IPS-20b (cell line): ENCODE measurements at regions not wholly inside any gene's neighbourhood (a gene's known extent, or its start where the extent isn't known, plus 50 kb on each side); places are given as distances from the start of the nearest gene placed in this dataset.

ENCODE experiments used
- H3K27ac ChIP-seq: one replicate; pipeline ENCODE4 v1.5.1; 2013; ENCODE audit warnings: low read length
- H3K27me3 ChIP-seq: 2 replicates; pipeline ENCODE4 v1.6.1; 2013; ENCODE audit warnings: mild to moderate bottlenecking, low read length, inconsistent platforms; ENCODE audit not compliant: insufficient read depth
- H3K36me3 ChIP-seq: 2 replicates; pipeline ENCODE4 v1.6.1; 2013; ENCODE audit warnings: low read depth, mild to moderate bottlenecking, inconsistent platforms, low read length, moderate library complexity; ENCODE audit not compliant: insufficient read depth
- H3K4me1 ChIP-seq: 2 replicates; pipeline ENCODE4 v1.6.1; 2013; ENCODE audit warnings: mild to moderate bottlenecking, control low read depth, inconsistent platforms, low read length, moderate library complexity; ENCODE audit not compliant: insufficient read depth
- H3K4me3 ChIP-seq: 2 replicates; pipeline ENCODE4 v1.5.1; 2013; ENCODE audit warnings: mild to moderate bottlenecking, low read length, inconsistent platforms
- H3K9ac ChIP-seq: 2 replicates; pipeline ENCODE4 v1.6.1; 2013; ENCODE audit warnings: low read depth, mild to moderate bottlenecking, inconsistent platforms, low read length, moderate library complexity
- H3K9me3 ChIP-seq: 2 replicates; pipeline ENCODE4 v1.6.1; 2013; ENCODE audit warnings: mild to moderate bottlenecking, low read depth, low read length, inconsistent platforms; ENCODE audit not compliant: insufficient read depth

DNA sequence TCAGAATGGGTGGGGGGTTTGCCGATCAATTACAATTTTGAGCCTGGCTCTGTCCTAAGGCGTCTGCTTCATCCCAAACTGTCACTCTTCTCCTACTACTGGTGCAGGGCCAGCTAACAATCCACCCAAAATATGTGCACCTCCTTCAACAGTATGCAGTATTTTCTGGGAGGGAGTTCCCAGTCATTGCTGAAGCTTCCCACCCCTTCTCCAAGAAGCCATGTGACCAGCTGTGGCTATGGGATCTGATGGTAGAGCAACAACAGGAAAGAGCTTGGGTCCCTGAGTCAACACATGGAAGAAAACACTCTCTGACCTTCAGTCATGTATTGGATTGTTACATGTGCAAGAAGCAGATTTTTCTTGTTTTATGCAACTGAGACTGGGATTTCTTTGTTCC, 185.7 kb upstream of the GHITM start:
- peaks cover 48% of the 10 kb centered on the region for H3K27me3 ChIP-seq
- H3K9me3 ChIP-seq = no peaks in the 10 kb centered on the region
- H3K36me3 ChIP-seq = no peaks in the 10 kb centered on the region
- no peak overlapping the region for H3K27ac ChIP-seq
- H3K4me1 ChIP-seq = peaks cover 47% of the 10 kb centered on the region
- no peak overlapping the region for H3K9ac ChIP-seq
- no peak overlapping the region for H3K4me3 ChIP-seq

DNA sequence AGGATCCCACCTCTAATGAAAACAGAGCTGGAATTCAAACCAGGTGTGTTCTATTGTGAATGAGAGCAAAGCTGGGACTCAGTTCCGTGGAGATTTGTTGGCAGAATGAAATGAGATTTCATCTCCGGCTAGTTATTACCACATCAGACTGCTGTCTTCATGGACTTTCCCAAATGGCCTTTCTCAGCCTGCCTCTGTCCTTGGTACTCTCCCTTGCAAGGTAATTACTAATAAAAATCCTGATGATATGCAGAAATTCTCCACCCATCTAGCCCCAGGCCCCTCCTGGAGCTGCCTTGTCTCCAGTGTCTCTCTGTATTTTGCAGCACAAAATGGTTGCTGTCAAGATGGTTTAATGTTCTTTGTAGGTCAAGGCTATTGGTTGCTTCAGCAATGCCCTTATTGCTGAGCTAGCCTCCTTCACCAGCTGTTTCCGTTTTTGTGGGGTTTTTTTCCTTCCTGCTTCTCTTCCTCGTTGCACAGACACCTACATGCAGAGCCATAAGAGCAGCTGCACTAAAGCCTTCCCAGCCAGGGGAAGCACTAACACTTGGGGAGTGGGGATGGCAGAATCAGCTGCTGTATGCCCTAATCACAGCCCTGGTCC, 185.0 kb upstream of the GHITM start:
- peaks cover 55% of the 10 kb centered on the region for H3K27me3 ChIP-seq
- H3K4me3 ChIP-seq = no peak overlapping the region
- H3K4me1 ChIP-seq = peaks cover 42% of the 10 kb centered on the region
- H3K9me3 ChIP-seq = no peaks in the 10 kb centered on the region
- no peak overlapping the region for H3K27ac ChIP-seq
- no peaks in the 10 kb centered on the region for H3K36me3 ChIP-seq
- no peak overlapping the region for H3K9ac ChIP-seq

DNA sequence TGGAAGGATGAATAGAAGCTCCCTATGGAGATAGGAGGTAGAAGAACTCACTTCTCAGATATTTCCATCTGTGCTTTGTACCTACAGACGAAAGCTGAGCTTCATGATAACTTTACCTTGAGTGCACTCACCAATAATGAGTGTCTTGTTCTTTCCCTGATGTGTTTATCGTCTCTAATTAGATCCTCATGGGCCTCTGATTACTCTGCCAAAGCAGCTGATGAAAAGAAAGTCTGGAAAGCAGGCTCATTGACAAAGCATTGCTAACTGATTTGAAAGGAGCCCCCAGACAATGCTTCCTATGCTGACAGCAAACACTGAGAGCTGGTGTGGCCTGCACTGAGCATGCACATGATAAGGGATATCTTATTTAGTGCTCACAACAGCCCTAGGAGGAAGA, 183.9 kb upstream of the GHITM start:
- Histone ChIP-seq H3K4me1 (peaks cover 38% of the 10 kb centered on the region), H3K27me3 (peaks cover 62% of the 10 kb centered on the region), H3K4me3 (no peak overlapping the region)

DNA sequence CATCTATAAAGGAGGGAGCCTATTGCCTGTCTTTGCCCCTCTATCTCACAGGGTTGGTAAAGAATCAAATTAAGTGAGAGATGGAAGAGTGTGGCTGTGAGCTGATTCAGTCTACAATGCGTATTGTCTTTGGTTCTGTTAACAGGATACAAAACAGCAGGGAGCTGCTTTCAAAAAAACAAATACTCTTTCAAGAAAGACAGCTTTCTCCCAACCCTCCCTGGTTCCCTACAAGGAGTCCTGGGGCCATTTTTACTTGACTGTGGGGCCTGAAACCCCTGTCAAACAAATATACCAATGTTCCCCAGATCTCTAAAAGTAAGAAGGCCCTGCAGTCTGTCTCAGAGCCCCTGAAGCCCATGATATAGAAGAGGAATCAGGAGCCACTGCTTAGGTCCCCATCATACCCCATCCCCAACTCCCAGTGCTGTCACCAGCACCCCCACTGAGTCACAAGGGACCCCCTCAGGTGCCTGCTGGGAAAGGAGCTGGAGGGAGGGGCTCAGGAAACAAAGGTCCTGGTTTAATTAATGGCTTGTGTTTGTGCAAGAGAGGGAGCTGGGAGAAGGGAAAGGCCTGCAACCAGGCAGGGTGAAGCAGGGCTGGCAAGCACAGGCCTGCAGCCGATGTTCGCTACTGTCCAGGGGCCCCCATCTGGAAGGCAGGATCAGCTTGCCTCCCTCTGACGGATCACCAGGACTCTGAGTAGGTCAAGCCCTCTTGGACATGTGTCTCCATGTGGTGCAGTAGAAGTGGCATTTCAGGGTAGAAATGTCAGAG, 182.0 kb upstream of the GHITM start:
- no peaks in the 10 kb centered on the region for H3K36me3 ChIP-seq
- H3K27me3 ChIP-seq = peaks cover 59% of the 10 kb centered on the region
- no peak overlapping the region for H3K9ac ChIP-seq
- no peak overlapping the region for H3K4me3 ChIP-seq
- H3K9me3 ChIP-seq = no peaks in the 10 kb centered on the region
- H3K27ac ChIP-seq = no peak overlapping the region
- H3K4me1 ChIP-seq = peaks cover 27% of the 10 kb centered on the region

More for the DNA sequence above, 183.9 kb upstream of the GHITM start:
- H3K9me3 ChIP-seq = no peaks in the 10 kb centered on the region
- H3K9ac ChIP-seq = no peak overlapping the region
- no peak overlapping the region for H3K27ac ChIP-seq
- no peaks in the 10 kb centered on the region for H3K36me3 ChIP-seq

DNA sequence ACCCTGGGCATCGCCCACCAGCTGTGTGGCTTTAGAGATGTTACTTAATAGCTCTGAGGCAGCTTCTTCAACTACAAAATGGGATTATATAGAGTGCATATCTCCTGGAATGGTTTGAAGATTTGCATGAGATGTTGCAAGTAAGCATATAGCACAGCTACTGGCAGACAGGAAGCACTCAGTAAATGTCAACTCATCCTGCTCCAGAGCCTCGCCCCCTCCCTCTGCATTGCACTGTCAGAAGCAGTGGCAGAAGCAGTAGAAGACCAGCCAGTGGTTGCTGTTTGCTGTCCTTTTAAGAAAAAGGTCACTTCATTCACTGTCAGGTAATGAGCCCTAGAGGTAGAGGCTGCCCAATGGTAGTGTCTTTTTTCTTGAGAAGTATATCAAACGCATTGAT, 180.0 kb upstream of the GHITM start:
- Histone ChIP-seq H3K36me3 (no peaks in the 10 kb centered on the region), H3K9me3 (no peaks in the 10 kb centered on the region), H3K4me3 (no peak overlapping the region), H3K27me3 (peaks cover 47% of the 10 kb centered on the region), H3K4me1 (peaks cover 13% of the 10 kb centered on the region), H3K9ac (no peak overlapping the region), H3K27ac (no peak overlapping the region)

DNA sequence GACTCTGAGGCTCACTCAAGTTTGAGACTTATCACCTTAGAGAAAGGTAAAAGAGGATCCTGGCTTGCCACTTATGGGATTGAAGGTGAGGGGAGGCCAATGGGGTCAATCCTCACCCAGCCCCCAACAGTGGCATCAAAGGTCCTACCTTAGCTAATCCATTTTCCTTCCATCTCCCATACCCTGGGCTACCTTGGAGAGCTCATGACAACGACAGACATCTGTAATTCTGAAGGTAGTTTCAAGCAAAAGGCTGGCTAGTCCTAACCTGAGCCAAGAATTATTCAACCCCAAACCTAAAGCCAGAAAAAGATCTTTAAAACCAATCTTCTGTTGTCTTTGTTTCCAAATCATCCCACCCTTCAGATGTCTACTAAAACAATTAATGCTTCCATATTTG, 179.2 kb upstream of the GHITM start:
- Histone ChIP-seq H3K27me3 (peaks cover 39% of the 10 kb centered on the region), H3K9me3 (no peaks in the 10 kb centered on the region), H3K4me1 (peaks cover 13% of the 10 kb centered on the region), H3K4me3 (no peak overlapping the region), H3K36me3 (no peaks in the 10 kb centered on the region), H3K27ac (no peak overlapping the region), H3K9ac (no peak overlapping the region)

DNA sequence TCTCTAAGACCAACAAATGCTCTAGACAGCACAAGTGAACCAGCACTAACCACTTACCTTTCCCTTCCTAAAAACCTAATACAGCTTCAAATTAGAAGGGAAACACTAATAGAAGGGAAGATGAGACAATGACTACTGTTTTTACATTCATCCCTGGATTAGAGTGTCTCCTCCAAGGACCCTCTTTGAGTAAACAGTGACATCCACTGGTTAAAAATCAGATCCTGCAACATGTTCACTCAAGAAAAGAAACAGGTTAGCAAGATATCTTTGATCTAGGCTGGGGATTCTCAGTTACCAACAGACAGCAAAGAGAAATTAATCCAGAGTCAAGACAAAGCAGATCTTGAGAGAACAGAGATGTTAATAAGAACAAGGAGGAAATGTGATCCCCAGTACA, 177.7 kb upstream of the GHITM start:
- Histone ChIP-seq H3K4me3 (no peak overlapping the region), H3K27ac (no peak overlapping the region), H3K9ac (no peak overlapping the region), H3K27me3 (peaks cover 24% of the 10 kb centered on the region), H3K9me3 (no peaks in the 10 kb centered on the region), H3K4me1 (peaks cover 13% of the 10 kb centered on the region), H3K36me3 (no peaks in the 10 kb centered on the region)

DNA sequence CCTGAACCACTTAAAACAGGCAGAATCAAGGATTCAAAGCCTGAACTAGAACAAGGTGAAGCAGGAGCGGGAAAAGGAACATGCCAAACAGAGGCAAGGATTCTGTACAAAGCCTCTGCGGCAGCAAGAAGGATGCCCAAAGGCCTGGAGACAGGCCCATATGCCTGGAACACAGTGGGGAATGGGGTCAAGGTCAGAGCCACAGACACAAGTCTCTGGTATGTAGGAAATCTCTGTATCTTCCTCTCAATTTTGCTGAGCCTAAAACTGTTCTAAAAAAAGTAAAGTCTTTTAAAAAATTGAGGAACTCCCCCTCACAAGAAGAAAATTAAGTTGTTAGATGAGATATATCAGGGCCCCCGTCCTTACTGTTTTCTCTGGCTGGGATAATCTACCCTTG, 175.9 kb upstream of the GHITM start:
- H3K36me3 ChIP-seq = no peaks in the 10 kb centered on the region
- no peak overlapping the region for H3K9ac ChIP-seq
- H3K4me3 ChIP-seq = no peak overlapping the region
- no peak overlapping the region for H3K27ac ChIP-seq
- peaks cover 16% of the 10 kb centered on the region for H3K27me3 ChIP-seq
- H3K9me3 ChIP-seq = no peaks in the 10 kb centered on the region
- no peaks in the 10 kb centered on the region for H3K4me1 ChIP-seq

DNA sequence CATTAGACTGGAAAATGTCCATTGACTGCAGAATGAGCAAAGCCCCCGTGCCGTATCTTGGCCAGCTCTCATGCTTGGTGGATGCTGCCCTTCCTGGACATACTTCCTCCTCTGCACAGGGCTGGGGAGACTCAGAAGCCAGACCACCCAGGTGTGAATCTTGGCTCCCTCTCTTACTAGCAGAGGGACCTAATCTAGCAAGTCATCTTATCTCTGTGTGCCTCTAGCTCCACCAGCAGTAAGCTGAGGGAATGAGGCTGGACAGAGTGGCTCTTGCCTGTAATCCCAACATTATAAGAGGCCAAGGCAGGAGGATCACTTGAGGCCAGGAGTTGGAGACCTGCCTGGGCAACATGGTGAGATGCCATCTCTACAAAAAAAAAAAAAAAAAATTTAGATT, 173.8 kb upstream of the GHITM start:
- no peak overlapping the region for H3K27ac ChIP-seq
- no peak overlapping the region for H3K4me3 ChIP-seq
- no peak overlapping the region for H3K9ac ChIP-seq
- H3K27me3 ChIP-seq = no peaks in the 10 kb centered on the region
- no peaks in the 10 kb centered on the region for H3K4me1 ChIP-seq
- H3K9me3 ChIP-seq = no peaks in the 10 kb centered on the region
- no peaks in the 10 kb centered on the region for H3K36me3 ChIP-seq

DNA sequence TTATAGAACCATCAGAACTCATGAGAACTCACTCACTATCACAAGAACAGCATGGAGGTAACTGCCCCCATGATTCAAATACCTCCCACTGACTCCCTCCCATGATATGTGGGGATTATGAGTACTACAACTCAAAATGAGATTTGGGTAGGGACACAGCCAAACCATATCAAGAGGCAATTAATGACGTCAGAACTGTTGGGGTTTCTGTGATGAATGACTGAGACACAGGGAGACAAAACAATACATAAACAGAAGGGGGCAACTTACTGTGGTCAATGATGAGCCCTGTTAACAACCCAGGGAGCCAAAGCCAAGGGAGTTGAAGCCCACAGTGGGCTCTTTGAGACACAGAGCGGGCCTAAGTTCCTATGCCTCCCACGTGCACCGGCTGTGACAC, 171.3 kb upstream of the GHITM start:
- H3K36me3 ChIP-seq = no peaks in the 10 kb centered on the region
- H3K4me1 ChIP-seq = no peaks in the 10 kb centered on the region
- no peak overlapping the region for H3K9ac ChIP-seq
- no peak overlapping the region for H3K27ac ChIP-seq
- H3K27me3 ChIP-seq = no peaks in the 10 kb centered on the region
- no peak overlapping the region for H3K4me3 ChIP-seq
- no peaks in the 10 kb centered on the region for H3K9me3 ChIP-seq

DNA sequence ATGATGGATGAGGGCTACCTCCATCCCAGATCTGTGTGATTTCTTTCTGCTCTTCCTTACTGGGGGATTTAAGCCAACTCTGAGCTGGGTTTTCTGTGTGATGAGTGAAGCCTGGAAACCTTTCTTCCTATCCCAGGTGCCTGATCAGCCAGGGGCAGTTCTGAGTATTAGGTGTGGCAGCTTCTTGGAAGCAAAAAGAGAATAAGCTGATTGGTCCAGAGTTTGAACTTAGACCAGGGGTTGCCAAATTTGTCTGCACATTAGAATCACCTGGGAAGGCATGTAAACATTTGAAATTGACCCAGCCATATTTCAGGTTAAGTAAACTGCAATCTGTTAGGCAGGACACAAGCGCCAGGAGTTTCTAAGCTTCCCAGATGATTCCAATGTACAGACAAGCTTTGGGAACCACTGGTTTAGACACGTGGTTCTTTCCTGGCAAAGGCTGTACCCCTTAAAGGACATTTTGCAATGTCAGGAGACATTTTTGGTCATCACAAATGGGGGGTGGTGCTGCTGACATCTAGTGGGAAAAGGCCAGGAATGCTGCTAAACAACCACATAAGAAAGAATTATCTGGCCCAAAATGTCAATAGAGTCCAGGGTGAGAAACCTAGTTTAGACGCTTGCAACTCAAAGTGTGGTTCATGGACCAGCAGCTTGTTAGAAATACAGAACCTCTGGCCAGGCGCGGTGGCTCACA, 160.5 kb upstream of the GHITM start:
- H3K4me1 ChIP-seq = no peaks in the 10 kb centered on the region; the same call in 1 of the 2 replicates
- no peaks in the 10 kb centered on the region for H3K27me3 ChIP-seq
- H3K4me3 ChIP-seq = no peak overlapping the region
- no peaks in the 10 kb centered on the region for H3K36me3 ChIP-seq
- H3K27ac ChIP-seq = no peak overlapping the region
- H3K9ac ChIP-seq = no peak overlapping the region
- H3K9me3 ChIP-seq = no peaks in the 10 kb centered on the region

DNA sequence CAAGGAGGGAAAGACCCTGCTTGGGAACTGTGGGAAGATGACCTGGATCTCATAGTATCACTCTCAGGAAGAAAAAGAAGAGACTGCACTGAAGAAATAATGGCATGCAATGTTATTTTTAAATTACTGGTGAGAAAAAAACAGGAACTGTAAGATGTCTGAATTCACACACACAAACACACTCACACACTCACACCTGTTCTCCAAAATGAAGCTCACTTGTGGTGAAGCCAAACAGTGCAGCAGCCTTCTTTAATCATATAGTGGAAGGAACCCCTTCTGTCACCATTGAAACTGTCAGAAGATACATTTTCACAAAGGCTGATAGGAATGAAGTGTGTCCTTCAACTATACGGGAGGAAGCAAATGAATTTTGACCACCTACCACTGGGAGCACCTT, 156.5 kb upstream of the GHITM start:
- no peaks in the 10 kb centered on the region for H3K36me3 ChIP-seq
- no peak overlapping the region for H3K4me3 ChIP-seq
- no peaks in the 10 kb centered on the region; the same call in 1 of the 2 replicates for H3K4me1 ChIP-seq
- H3K9me3 ChIP-seq = no peaks in the 10 kb centered on the region
- H3K9ac ChIP-seq = no peak overlapping the region
- H3K27ac ChIP-seq = no peak overlapping the region
- no peaks in the 10 kb centered on the region for H3K27me3 ChIP-seq
